NB4 (cell line): ENCODE measurements at regions not wholly inside any gene's neighbourhood (a gene's known extent, or its start where the extent isn't known, plus 50 kb on each side); places are given as distances from the start of the nearest gene placed in this dataset.

Source experiments
- MYC ChIP-seq: IDR thresholded peaks from 2 replicates; pipeline ENCODE4 v1.6.1; 2011; ENCODE audit warnings: low read depth, low read length
- POLR2A ChIP-seq: IDR thresholded peaks from 2 replicates; pipeline ENCODE4 v1.6.1; 2011; ENCODE audit warnings: mild to moderate bottlenecking; ENCODE audit not compliant: insufficient read length; ENCODE audit errors: extremely low read depth
- TF ChIP-seq, protein P1 (sequence below): IDR thresholded peaks from one replicate; pipeline ENCODE4 v1.5.1; 2012; ENCODE audit warnings: low read depth, low read length
- TF ChIP-seq, protein P2 (sequence below): IDR thresholded peaks from 2 replicates; pipeline ENCODE4 v1.6.1; 2011; ENCODE audit warnings: low read depth, low read length

DNA sequence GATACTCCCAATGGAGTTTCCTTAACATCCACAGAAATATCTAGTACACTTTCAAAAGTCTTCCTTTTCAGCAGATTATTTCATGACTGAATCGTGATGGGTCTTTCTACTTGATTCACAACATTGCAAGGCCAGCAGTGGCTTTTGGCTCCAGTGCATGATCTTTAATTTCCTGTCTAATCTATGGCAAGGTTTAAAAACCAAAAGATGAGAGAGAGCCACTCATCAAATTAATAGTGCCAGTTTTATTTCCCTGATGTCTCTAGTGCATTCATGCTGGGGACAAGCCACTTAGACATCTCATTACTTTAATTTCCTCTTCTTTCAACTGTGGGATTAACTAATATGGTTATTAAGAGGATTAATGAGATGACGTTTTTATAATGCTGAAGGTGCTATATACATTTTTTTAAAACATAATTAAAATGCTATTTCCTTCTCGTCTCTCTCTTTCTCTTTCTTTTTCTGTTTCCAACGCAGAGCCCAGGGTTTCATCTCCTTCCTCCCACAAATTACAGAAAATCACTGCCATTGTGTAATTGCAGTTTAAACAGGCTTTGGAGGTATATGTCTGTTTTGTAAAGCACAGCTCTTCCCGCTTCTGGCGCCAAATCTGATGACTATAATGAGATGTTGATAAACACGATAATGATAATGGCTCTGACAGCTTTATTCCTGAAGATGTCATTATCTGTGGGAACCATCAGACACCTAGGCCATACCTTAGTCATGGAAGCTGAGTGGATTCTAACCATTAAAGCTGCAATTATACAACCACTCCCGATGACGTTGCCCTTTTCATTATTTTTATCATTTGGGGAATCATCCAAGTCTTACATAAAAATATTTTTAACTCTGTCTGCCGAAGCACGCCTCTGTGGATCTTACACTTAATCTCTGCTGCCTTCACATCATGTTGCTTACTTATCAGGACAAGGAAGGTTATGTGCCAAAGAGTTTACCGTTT is 103.1 kb upstream of the PPM1H start:
- TF ChIP-seq POLR2A = no peak
- TF ChIP-seq, protein P1, sequence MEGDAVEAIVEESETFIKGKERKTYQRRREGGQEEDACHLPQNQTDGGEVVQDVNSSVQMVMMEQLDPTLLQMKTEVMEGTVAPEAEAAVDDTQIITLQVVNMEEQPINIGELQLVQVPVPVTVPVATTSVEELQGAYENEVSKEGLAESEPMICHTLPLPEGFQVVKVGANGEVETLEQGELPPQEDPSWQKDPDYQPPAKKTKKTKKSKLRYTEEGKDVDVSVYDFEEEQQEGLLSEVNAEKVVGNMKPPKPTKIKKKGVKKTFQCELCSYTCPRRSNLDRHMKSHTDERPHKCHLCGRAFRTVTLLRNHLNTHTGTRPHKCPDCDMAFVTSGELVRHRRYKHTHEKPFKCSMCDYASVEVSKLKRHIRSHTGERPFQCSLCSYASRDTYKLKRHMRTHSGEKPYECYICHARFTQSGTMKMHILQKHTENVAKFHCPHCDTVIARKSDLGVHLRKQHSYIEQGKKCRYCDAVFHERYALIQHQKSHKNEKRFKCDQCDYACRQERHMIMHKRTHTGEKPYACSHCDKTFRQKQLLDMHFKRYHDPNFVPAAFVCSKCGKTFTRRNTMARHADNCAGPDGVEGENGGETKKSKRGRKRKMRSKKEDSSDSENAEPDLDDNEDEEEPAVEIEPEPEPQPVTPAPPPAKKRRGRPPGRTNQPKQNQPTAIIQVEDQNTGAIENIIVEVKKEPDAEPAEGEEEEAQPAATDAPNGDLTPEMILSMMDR = no peak
- TF ChIP-seq, protein P2, sequence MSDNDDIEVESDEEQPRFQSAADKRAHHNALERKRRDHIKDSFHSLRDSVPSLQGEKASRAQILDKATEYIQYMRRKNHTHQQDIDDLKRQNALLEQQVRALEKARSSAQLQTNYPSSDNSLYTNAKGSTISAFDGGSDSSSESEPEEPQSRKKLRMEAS = no peak
- no peak for TF ChIP-seq MYC
